ENCODE measurements at regions not wholly inside any gene's neighbourhood (a gene's known extent, or its start where the extent isn't known, plus 50 kb on each side); places are given as distances from the start of the nearest gene placed in this dataset.
A peak's percentile ranks its signal among the peaks of the same experiment; 100 is the strongest.
"Not testable (repeated sequence)": the region's sequence is repeated elsewhere in the genome, so short reads cannot be mapped to it uniquely, and the experiment has no call there.

DNA sequence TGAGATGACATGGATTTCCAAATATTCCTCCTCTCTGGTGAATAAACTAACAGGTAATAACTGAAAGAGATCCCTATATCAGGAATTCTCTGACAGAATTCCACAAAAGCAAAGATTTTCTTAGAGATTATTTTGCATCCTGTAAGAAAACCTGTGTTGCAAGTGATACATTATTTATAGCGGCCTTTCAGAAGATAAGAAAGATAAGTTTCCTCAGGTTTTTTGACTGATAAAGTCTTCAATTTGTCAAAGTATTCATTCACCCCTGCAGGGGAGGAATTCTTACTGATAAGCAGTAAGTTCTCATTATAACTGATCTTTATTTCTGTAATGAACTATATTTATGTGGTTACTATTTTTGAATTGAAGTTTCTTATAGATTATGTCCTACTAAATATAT, 554.0 kb downstream of the ARL4A start:
- no peak for DNase-seq

DNA sequence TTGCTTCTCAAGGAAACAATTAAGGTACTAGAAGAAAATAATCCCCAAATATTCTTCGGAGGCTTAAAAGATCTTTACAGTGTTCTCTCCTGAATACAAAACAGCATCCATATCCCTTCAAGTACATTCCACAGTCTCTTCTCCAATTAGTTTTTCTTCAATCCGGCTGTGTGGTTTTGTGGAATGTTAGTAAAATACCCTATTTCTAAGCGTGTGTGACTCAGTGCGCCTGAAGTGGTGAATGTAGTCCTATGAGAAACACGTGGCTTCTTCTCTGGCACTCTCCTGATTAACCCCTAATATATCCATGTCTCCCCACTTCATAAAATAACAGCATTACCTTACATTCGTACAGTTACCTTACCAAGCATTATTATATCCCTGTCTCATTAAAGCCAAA, 570.2 kb downstream of the ARL4A start:
- DNase-seq = no peak

GRCh38 chr7:13258386-13258785, 571.0 kb downstream of the ARL4A start:
- no peak for DNase-seq

DNA sequence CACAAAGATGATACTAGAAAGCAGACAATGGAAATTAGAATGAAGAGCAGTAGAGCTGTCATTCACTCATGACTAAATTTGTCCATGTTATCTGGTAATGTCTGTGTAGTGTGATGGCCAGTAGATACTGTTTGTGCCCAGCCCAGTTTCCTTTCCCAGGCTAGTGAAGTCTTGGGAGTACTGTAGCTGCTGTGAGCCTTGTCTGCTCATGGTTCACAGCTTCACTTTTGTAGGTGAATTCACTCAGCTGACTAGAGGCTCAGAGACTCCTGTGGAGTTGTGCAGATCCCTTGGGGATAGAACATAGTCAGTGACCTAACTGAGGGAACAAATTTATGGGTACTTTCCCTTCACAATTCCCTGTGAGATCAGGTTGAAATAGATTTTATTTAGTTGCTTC, 572.5 kb downstream of the ARL4A start:
- no peak for DNase-seq

DNA sequence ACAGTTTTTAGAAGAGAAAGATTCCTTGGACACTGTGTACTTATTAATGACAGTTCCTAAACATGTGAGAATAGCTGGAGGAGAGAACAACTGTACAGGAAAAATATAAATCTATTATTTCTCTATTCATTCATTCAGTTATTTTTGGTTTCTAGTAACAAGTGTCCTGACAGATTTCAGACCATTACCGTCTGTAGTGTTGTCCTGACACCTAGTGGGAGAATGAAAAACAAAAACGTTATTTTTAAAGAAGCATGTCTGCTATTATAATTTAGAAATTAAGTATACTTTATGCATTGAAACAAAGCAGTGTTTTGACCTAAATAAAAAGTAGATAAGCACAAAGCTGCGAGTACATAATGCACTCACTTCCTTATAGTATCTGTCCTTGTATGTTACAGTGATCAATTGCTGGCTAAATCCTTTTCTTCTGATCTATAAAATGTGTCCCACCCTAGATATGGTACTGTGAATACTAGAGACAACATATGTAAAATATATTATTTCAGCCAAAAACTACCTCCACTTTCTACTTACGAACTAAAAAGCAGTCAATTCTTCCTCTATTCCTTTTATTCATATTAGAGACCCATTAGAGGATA, 575.6 kb downstream of the ARL4A start:
- DNase-seq = peak; percentile 6 to 17

- no peak for DNase-seq
Observed at GRCh38 chr7:13265271-13265670, 577.8 kb downstream of the ARL4A start.

GRCh38 chr7:13274205-13274604, 586.8 kb downstream of the ARL4A start:
- DNase-seq = not testable (repeated sequence)

GRCh38 chr7:13276977-13277376, 589.5 kb downstream of the ARL4A start:
- DNase-seq = no peak

GRCh38 chr7:13278020-13278419, 590.6 kb downstream of the ARL4A start:
- no peak for DNase-seq

GRCh38 chr7:13279854-13280435, 592.5 kb downstream of the ARL4A start:
- DNase-seq = peak; percentile 30 to 46

GRCh38 chr7:13282377-13282980, 595.0 kb downstream of the ARL4A start:
- DNase-seq = peak; percentile 2 to 19

DNA sequence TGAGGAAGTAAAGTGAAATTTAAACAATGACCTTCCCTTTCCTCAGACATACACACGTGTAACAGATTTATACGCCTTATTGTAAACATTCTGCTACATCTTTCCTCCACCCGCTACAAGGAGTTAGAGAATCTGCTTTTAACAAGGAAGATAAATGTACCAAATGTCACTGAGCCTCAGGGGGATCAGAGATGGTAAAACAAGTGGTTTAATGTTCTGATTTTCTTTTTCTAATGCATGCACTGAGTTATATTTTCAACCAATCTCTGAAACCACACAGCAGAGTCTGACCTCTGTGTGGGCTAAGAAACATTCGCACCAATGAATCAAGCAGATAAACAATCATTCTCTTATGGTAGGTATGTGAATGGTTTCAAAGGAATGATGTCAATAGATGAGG, 599.5 kb downstream of the ARL4A start:
- no peak for DNase-seq

DNA sequence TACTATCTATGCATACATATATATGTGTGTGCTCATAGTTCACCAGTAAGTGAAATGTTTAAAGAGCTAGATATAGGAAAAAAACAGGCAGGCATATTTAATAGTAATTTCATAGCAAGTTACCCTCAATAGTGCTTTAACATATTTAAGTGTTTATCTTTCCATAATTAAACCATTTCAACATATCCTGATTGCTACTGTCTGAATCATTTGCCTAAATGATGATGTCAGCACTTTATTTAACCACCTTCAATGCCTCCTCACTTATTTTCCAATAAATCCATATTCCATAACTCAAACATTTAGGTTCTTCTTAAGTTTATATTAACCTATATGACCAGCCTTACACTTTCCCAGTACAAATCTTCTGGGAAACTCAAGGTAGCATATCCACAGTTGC, 601.1 kb downstream of the ARL4A start:
- no peak for DNase-seq

- DNase-seq = no peak
Observed at GRCh38 chr7:13290975-13291374, 603.5 kb downstream of the ARL4A start.

DNA sequence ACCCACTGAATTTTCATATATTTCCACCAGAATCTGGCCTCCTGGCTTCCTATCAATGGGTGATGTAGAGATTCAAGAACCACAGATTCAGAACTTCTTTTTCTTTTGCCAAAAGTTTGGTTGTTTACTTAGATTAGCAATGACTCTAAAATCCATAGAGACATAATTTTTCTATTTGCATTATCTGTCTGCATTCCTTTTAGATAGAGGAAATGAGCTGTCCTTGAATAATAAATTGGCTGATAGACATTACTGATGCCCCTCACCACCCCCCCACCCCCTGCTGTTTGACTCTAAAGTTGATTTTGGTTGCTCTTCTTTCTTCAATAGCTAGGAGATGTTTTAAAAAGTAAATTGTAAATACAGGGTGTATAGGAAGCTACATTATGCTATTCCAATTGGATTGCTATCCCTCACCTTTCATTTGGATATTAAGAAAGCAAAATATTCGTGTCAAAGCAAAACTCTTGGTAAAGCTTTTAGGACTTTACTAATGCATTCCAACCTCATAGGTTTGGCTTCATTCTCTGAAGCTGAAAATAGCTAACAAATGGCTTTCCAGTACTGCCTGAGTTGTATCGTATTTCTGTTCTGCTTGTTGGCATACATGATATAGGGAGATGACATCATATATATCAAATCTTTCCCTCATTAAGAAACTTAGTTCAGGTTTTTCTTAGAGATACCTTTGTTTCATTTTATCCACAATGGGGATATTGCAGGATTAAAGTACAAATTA, 606.0 kb downstream of the ARL4A start:
- no peak for DNase-seq

DNA sequence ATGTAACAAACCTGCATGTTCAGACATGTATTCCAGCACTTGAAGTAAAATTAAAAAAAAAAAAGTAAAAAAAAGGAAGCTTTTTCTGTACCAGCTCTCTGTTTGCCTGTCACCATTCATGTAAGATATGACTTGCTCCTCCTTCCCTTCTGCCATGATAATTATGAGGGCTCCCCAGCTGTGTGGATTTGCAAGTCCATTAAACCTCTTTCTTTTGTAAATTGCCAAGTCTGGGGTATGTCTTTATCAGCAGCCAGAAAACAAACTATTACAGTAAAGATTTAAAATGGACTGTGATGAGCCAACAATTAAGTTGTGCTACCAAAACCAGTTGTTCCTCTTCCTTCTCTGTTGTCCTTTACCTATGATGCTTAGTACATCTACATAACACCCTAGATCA, 619.6 kb downstream of the ARL4A start:
- no peak for DNase-seq

DNA sequence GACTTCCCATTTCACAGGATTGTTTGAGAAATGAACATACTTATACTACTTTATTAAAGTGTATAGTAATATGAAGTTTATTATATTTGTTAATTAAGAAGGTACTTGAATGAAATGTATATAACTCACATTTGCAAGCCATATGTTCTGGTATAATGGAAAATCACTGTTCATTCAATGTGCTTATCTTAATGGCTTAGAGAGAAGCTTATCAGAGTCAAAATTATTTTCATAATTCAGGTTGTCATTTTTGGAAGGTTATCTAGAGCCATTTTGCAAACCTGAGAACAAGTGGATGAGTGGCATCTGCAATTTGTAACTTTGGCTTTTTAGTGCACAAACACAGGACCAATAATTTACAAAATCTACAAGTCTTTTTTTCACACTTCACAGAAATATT, 621.0 kb downstream of the ARL4A start:
- no peak for DNase-seq

GRCh38 chr7:13309535-13309934, 622.1 kb downstream of the ARL4A start:
- DNase-seq = no peak

GRCh38 chr7:13312307-13312706, 624.9 kb downstream of the ARL4A start:
- no peak for DNase-seq

GRCh38 chr7:13320333-13320732, 632.9 kb downstream of the ARL4A start:
- no peak for DNase-seq

DNA sequence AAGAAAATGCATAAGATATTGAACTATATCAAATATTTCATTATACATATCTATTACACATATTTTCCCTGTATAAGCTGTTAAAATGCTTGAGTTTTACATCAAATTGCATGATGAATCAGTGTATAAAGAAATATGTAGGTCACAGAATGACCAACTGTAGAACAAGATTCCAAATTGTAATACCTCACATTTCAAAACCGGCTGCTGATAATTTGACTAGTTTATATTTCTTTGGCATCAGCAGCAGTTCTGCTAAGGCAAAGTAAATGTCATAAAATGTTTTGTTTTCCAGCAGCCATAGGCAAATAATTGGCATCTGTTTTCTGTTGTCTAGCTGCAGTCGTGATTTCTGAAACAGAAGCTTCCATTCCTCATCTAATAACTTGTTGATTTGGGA, 633.9 kb downstream of the ARL4A start:
- DNase-seq = no peak

DNA sequence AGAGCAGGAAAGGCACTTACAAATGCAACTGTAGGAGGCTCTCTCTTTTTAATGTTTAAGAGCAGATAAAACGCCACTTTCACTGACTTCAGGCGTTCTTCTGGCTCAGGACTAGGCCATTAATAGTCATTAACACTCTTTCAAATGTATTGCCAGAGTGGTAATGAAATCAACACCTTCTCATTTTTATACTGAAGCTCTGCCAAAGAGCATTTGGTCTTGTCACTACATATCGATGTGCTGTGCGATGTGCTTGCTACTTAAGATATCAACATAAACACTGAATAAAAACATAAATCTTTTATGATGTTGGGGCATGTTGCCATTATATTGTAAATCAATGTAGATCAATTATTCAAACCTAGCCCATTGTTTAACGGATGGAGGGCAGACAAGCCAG, 634.7 kb downstream of the ARL4A start:
- no peak for DNase-seq

DNA sequence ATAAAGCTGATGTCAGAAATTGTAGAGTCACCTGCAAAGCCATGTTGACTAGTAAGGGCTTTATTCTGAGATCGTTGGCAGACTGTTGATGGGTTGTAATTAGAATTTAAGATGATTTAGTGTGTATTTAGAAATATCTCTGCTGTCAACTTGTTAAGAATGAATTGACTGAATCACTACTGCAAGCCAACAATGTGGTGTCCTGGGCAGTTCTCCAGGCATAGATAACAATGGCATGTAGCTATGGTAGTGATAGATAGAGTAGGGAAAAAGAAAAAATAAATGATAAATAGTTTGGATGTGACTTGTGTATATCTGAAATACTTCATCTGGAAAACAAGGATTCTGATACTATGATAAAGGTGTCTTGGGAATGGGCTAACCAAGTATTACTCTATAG, 640.2 kb downstream of the ARL4A start:
- DNase-seq = no peak

- DNase-seq = no peak
Observed at GRCh38 chr7:13333371-13333770, 645.9 kb downstream of the ARL4A start.

Data from AML-193 (cell line).